ENCODE measurements at regions not wholly inside any gene's neighbourhood (a gene's known extent, or its start where the extent isn't known, plus 50 kb on each side); places are given as distances from the start of the nearest gene placed in this dataset.

- Histone ChIP-seq H4K20me1 (ENCODE audit: insufficient read depth) (no peaks in the 10 kb centered on the region), H3K27ac (ENCODE audit: low read length) (no peak overlapping the region), H3K9me3 (ENCODE audit: low read length) (no peaks in the 10 kb centered on the region), H3K27me3 (ENCODE audit: insufficient read depth, low read depth, low read length) (no peaks in the 10 kb centered on the region), H3K4me3 (ENCODE audit: low read length) (no peak overlapping the region), H3K36me3 (ENCODE audit: insufficient read depth, low read length) (no peaks in the 10 kb centered on the region), H3K9me2 (ENCODE audit: insufficient read depth, low read length) (no peaks in the 10 kb centered on the region), H3K4me2 (ENCODE audit: low read length) (no peak overlapping the region), H2AFZ (ENCODE audit: low read depth, low read length) (no peak overlapping the region), H3F3A (ENCODE audit: insufficient read depth, low read length, poor library complexity, severe bottlenecking) (peaks cover 4% of the 10 kb centered on the region), H3K9ac (ENCODE audit: low read length) (no peak overlapping the region), H3K79me2 (replicated peaks; ENCODE audit: insufficient read depth, low read length) (no peaks in the 10 kb centered on the region)
- TF ChIP-seq RAD21 (conservative IDR thresholded peaks at IDR 0.05) (no peak), POLR2AphosphoS5 (IDR thresholded peaks at IDR 0.05) (no peak), TAF1 (IDR thresholded peaks at IDR 0.05; ENCODE audit: low read depth) (no peak), EZH2 (IDR thresholded peaks at IDR 0.05; ENCODE audit: borderline replicate concordance, insufficient read depth, low read length, poor library complexity, severe bottlenecking) (no peak), SMC3 (conservative IDR thresholded peaks at IDR 0.05; ENCODE audit: poor library complexity) (no peak)
- TF ChIP-seq, protein P1, sequence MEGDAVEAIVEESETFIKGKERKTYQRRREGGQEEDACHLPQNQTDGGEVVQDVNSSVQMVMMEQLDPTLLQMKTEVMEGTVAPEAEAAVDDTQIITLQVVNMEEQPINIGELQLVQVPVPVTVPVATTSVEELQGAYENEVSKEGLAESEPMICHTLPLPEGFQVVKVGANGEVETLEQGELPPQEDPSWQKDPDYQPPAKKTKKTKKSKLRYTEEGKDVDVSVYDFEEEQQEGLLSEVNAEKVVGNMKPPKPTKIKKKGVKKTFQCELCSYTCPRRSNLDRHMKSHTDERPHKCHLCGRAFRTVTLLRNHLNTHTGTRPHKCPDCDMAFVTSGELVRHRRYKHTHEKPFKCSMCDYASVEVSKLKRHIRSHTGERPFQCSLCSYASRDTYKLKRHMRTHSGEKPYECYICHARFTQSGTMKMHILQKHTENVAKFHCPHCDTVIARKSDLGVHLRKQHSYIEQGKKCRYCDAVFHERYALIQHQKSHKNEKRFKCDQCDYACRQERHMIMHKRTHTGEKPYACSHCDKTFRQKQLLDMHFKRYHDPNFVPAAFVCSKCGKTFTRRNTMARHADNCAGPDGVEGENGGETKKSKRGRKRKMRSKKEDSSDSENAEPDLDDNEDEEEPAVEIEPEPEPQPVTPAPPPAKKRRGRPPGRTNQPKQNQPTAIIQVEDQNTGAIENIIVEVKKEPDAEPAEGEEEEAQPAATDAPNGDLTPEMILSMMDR (IDR thresholded peaks at IDR 0.05; ENCODE audit: poor library complexity, severe bottlenecking) = no peak
These were observed 670.5 kb upstream of the ARGLU1 start for GRCh38 chr13:107238262-107238981.

- TF ChIP-seq MXI1 (conservative IDR thresholded peaks at IDR 0.05; ENCODE audit: poor library complexity, severe bottlenecking) = no peak
- TF ChIP-seq, protein P2, sequence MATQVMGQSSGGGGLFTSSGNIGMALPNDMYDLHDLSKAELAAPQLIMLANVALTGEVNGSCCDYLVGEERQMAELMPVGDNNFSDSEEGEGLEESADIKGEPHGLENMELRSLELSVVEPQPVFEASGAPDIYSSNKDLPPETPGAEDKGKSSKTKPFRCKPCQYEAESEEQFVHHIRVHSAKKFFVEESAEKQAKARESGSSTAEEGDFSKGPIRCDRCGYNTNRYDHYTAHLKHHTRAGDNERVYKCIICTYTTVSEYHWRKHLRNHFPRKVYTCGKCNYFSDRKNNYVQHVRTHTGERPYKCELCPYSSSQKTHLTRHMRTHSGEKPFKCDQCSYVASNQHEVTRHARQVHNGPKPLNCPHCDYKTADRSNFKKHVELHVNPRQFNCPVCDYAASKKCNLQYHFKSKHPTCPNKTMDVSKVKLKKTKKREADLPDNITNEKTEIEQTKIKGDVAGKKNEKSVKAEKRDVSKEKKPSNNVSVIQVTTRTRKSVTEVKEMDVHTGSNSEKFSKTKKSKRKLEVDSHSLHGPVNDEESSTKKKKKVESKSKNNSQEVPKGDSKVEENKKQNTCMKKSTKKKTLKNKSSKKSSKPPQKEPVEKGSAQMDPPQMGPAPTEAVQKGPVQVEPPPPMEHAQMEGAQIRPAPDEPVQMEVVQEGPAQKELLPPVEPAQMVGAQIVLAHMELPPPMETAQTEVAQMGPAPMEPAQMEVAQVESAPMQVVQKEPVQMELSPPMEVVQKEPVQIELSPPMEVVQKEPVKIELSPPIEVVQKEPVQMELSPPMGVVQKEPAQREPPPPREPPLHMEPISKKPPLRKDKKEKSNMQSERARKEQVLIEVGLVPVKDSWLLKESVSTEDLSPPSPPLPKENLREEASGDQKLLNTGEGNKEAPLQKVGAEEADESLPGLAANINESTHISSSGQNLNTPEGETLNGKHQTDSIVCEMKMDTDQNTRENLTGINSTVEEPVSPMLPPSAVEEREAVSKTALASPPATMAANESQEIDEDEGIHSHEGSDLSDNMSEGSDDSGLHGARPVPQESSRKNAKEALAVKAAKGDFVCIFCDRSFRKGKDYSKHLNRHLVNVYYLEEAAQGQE (IDR thresholded peaks at IDR 0.05; ENCODE audit: borderline replicate concordance) = peak; percentile 12
- peak; percentile 85 for TF ChIP-seq EP300 (conservative IDR thresholded peaks at IDR 0.05; ENCODE audit: poor library complexity, severe bottlenecking)
- Histone ChIP-seq H3K9me3 (ENCODE audit: low read length) (no peaks in the 10 kb centered on the region), H4K20me1 (ENCODE audit: insufficient read depth) (no peaks in the 10 kb centered on the region), H3K9ac (ENCODE audit: low read length) (peak overlapping the region; percentile 69), H3K4me2 (ENCODE audit: low read length) (peak overlapping the region; percentile 49), H3K27ac (ENCODE audit: low read length) (peak overlapping the region; percentile 95), H3K79me2 (replicated peaks; ENCODE audit: insufficient read depth, low read length) (no peaks in the 10 kb centered on the region), H3K36me3 (ENCODE audit: insufficient read depth, low read length) (no peaks in the 10 kb centered on the region), H3K4me3 (ENCODE audit: low read length) (peak overlapping the region; percentile 58), H3K9me2 (ENCODE audit: insufficient read depth, low read length) (no peaks in the 10 kb centered on the region), H3K27me3 (ENCODE audit: insufficient read depth, low read depth, low read length) (no peaks in the 10 kb centered on the region), H2AFZ (ENCODE audit: low read depth, low read length) (peak overlapping the region; percentile 21), H3F3A (ENCODE audit: insufficient read depth, low read length, poor library complexity, severe bottlenecking) (peaks cover 4% of the 10 kb centered on the region)
These were observed 666.6 kb upstream of the ARGLU1 start for GRCh38 chr13:107234319-107235073.

All from neural cell (in vitro differentiated cells).